H9 (cell line): ENCODE measurements at regions not wholly inside any gene's neighbourhood (a gene's known extent, or its start where the extent isn't known, plus 50 kb on each side); places are given as distances from the start of the nearest gene placed in this dataset.

Experiments used
- DNase-seq: peaks from one replicate; pipeline ENCODE4 v3.0.0-alpha.2; 2017
- H2AFZ ChIP-seq: one replicate; pipeline ENCODE4 v1.6.1; 2013; ENCODE audit warnings: mild to moderate bottlenecking, low read length, control low read depth, moderate library complexity
- H2AK5ac ChIP-seq: 2 replicates; pipeline ENCODE4 v1.6.1; 2013; ENCODE audit warnings: low read length, control low read depth, mixed read lengths; ENCODE audit not compliant: insufficient read length
- H2BK120ac ChIP-seq: one replicate; pipeline ENCODE4 v1.6.1; 2013; ENCODE audit warnings: low read depth, mild to moderate bottlenecking, low read length, control low read depth, inconsistent platforms; ENCODE audit not compliant: poor library complexity, severe bottlenecking
- H2BK12ac ChIP-seq: 2 replicates; pipeline ENCODE4 v1.6.1; 2013; ENCODE audit warnings: low read length, control low read depth, mixed read lengths, low read depth; ENCODE audit not compliant: insufficient read length
- H2BK15ac ChIP-seq: 2 replicates; pipeline ENCODE4 v1.6.1; 2013; ENCODE audit warnings: low read depth, low read length, control low read depth
- H2BK20ac ChIP-seq: one replicate; pipeline ENCODE4 v1.6.1; 2013; ENCODE audit warnings: low read depth, mild to moderate bottlenecking, low read length, control low read depth, inconsistent platforms; ENCODE audit not compliant: poor library complexity, severe bottlenecking
- H2BK5ac ChIP-seq: 2 replicates; pipeline ENCODE4 v1.6.1; 2013; ENCODE audit warnings: low read length, control low read depth, mixed read lengths; ENCODE audit not compliant: insufficient read length
- H3K14ac ChIP-seq: 2 replicates; pipeline ENCODE4 v1.6.1; 2013; ENCODE audit warnings: low read length, control low read depth; ENCODE audit not compliant: insufficient read depth
- H3K18ac ChIP-seq: 2 replicates; pipeline ENCODE4 v1.6.1; 2013; ENCODE audit warnings: low read depth, mild to moderate bottlenecking, mixed read lengths, low read length, control low read depth; ENCODE audit not compliant: insufficient read length
- H3K23ac ChIP-seq: 2 replicates; pipeline ENCODE4 v1.6.1; 2013; ENCODE audit warnings: low read length, control low read depth, mixed read lengths, low read depth; ENCODE audit not compliant: insufficient read length
- H3K23me2 ChIP-seq: 2 replicates; pipeline ENCODE4 v1.6.1; 2013; ENCODE audit warnings: low read depth, mild to moderate bottlenecking, mixed read lengths, low read length, control low read depth; ENCODE audit not compliant: insufficient read length, poor library complexity, severe bottlenecking
- H3K27ac ChIP-seq: 2 replicates; pipeline ENCODE4 v1.5.1; 2013; ENCODE audit warnings: low read length, control low read depth, mixed read lengths, low read depth; ENCODE audit not compliant: insufficient read length
- H3K27me3 ChIP-seq: 2 replicates; pipeline ENCODE4 v1.6.1; 2013; ENCODE audit warnings: low read length, control low read depth, inconsistent platforms; ENCODE audit not compliant: insufficient read depth
- H3K4ac ChIP-seq: 2 replicates; pipeline ENCODE4 v1.6.1; 2013; ENCODE audit warnings: low read depth, mild to moderate bottlenecking, control low read depth, inconsistent platforms, low read length, moderate library complexity
- H3K4me1 ChIP-seq: 2 replicates; pipeline ENCODE4 v1.6.1; 2013; ENCODE audit warnings: low read length, control low read depth, inconsistent platforms; ENCODE audit not compliant: insufficient read depth
- H3K4me2 ChIP-seq: 2 replicates; pipeline ENCODE4 v1.6.1; 2013; ENCODE audit warnings: low read length, control low read depth, mixed read lengths; ENCODE audit not compliant: insufficient read length, insufficient read depth
- H3K56ac ChIP-seq: 2 replicates; pipeline ENCODE4 v1.6.1; 2013; ENCODE audit warnings: low read depth, mild to moderate bottlenecking, mixed read lengths, low read length, control low read depth; ENCODE audit not compliant: insufficient read length
- H3K79me1 ChIP-seq: 2 replicates; pipeline ENCODE4 v1.6.1; 2013; ENCODE audit warnings: low read depth, mild to moderate bottlenecking, moderate library complexity, low read length, control low read depth, inconsistent platforms; ENCODE audit not compliant: insufficient read depth, poor library complexity, severe bottlenecking
- H3K79me2 ChIP-seq: 2 replicates; pipeline ENCODE4 v1.6.1; 2013; ENCODE audit warnings: low read length, control low read depth, inconsistent platforms; ENCODE audit not compliant: insufficient read depth
- H3K9ac ChIP-seq: 2 replicates; pipeline ENCODE4 v1.6.1; 2013; ENCODE audit warnings: low read length, control low read depth, mixed read lengths; ENCODE audit not compliant: insufficient read length; ENCODE audit errors: extremely low read depth
- H3K9me3 ChIP-seq: one replicate; pipeline ENCODE4 v1.6.1; 2013; ENCODE audit warnings: low read depth, low read length, inconsistent platforms; ENCODE audit not compliant: control insufficient read depth
- H3T11ph ChIP-seq: one replicate; pipeline ENCODE4 v1.6.1; 2013; ENCODE audit warnings: mild to moderate bottlenecking, low read length, control low read depth, inconsistent platforms
- H4K20me1 ChIP-seq: one replicate; pipeline ENCODE4 v1.6.1; 2013; ENCODE audit not compliant: control insufficient read depth, insufficient read length, insufficient read depth
- H4K5ac ChIP-seq: 2 replicates; pipeline ENCODE4 v1.6.1; 2013; ENCODE audit warnings: low read depth, mild to moderate bottlenecking, mixed read lengths, low read length, control low read depth; ENCODE audit not compliant: insufficient read length
- H4K8ac ChIP-seq: replicated peaks from 2 replicates; pipeline ENCODE4 v1.6.1; 2013; ENCODE audit warnings: low read length, control low read depth, mixed read lengths, low read depth; ENCODE audit not compliant: insufficient read length
- H4K91ac ChIP-seq: 2 replicates; pipeline ENCODE4 v1.6.1; 2013; ENCODE audit warnings: low read depth, mild to moderate bottlenecking, moderate library complexity, mixed read lengths, low read length, control low read depth; ENCODE audit not compliant: insufficient read length
- H3K27ac Mint-ChIP-seq, 3 experiments: 2 replicates in 2 of 3; 3 replicates in 1 of 3; pipeline ENCODE4 v1.8.0; 2020 to 2021; ENCODE audit warnings: mixed read lengths in 3 of 3, mild to moderate bottlenecking in 1 of 3, moderate library complexity in 1 of 3
- H3K27me3 Mint-ChIP-seq: 2 replicates; pipeline ENCODE4 v1.8.0; 2021; ENCODE audit warnings: low read depth, mild to moderate bottlenecking, moderate library complexity, mixed read lengths
- H3K36me3 Mint-ChIP-seq, 3 experiments: 2 replicates in 2 of 3; 3 replicates in 1 of 3; pipeline ENCODE4 v1.8.0; 2020 to 2021; ENCODE audit warnings: low read depth in 3 of 3, mixed read lengths in 3 of 3; ENCODE audit not compliant: insufficient read depth in 1 of 3
- H3K4me1 Mint-ChIP-seq, 2 experiments: 2 replicates each; pipeline ENCODE4 v1.8.0; 2020; ENCODE audit warnings: mixed read lengths in 2 of 2
- H3K4me3 Mint-ChIP-seq, 2 experiments: 2 replicates in 1 of 2; 3 replicates in 1 of 2; pipeline ENCODE4 v1.8.0; 2020 to 2021; ENCODE audit warnings: mild to moderate bottlenecking in 2 of 2, mixed read lengths in 2 of 2, moderate library complexity in 1 of 2
- H3K9me3 Mint-ChIP-seq, 2 experiments: 2 replicates in 1 of 2; 3 replicates in 1 of 2; pipeline ENCODE4 v1.8.0; 2020; ENCODE audit warnings: mild to moderate bottlenecking in 2 of 2, mixed read lengths in 2 of 2, moderate library complexity in 1 of 2
- WGBS: extraction: QIAGEN DNeasy Blood & Tissue Kit; methylation state at CpG from one replicate; pipeline ENCODE4 v1.1.7; 2013; ENCODE audit warnings: missing lambda C conversion rate, low lambda C conversion rate, mixed read lengths; ENCODE audit not compliant: insufficient read length; ENCODE audit errors: extremely low coverage; 5-methylcytosine and 5-hydroxymethylcytosine counted together
- TF ChIP-seq, protein P1 (sequence below): fragments of 200-600 bp; sonication (generic); conservative IDR thresholded peaks from 3 replicates; pipeline ENCODE4 v1.8.0; 2021; ENCODE audit warnings: antibody characterized with exemption, mild to moderate bottlenecking

DNA sequence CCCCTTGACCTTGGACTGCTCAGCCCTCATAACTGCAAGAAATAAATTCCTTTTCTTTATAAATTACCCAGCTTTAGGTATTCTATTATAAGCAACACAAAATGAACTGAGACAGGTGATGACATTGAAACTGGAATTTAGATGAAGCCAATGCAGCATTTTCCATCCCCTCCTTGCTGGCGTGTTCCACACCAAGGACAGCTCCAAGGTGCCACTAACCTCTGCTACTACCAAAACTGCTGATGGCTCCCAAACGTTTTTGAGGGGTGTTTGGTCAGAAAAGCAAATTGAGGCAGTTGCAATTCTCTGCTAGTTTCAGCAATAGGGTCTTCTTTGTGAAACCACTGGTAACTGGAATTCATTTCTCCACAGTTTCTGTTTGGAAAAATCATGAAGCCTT is 124.8 kb downstream of the DRD1 start:
- Histone ChIP-seq H2BK12ac (no peak overlapping the region), H3K14ac (no peak overlapping the region), H4K20me1 (no peaks in the 10 kb centered on the region), H3K27me3 (no peaks in the 10 kb centered on the region), H3K9me3 (no peaks in the 10 kb centered on the region), H3K9ac (no peak overlapping the region), H2BK15ac (no peak overlapping the region), H3K4me1 (no peaks in the 10 kb centered on the region), H4K8ac (no peak overlapping the region), H3K56ac (no peak overlapping the region), H2AK5ac (no peak overlapping the region), H2AFZ (no peak overlapping the region), H2BK20ac (no peak overlapping the region), H3K23me2 (no peaks in the 10 kb centered on the region), H3K4me2 (no peak overlapping the region), H2BK5ac (no peak overlapping the region), H3K79me1 (no peaks in the 10 kb centered on the region), H4K91ac (no peak overlapping the region), H3K23ac (no peak overlapping the region), H3K79me2 (no peaks in the 10 kb centered on the region), H3K18ac (no peak overlapping the region), H2BK120ac (no peak overlapping the region), H3T11ph (no peak overlapping the region), H4K5ac (no peak overlapping the region), H3K27ac (no peak overlapping the region), H3K4ac (no peak overlapping the region)
- Mint-ChIP-seq H3K4me3 (no peak overlapping the region), H3K4me1 (peaks cover 0 to 5% of the 10 kb centered on the region in 2 experiments; a peak in 2 of 4 replicates), H3K9me3 (no peaks in the 10 kb centered on the region), H3K27ac (no peak overlapping the region), H3K27me3 (peaks cover 9% of the 10 kb centered on the region), H3K36me3 (no peaks in the 10 kb centered on the region)
- DNase-seq, result no peak
- TF ChIP-seq, protein P1, sequence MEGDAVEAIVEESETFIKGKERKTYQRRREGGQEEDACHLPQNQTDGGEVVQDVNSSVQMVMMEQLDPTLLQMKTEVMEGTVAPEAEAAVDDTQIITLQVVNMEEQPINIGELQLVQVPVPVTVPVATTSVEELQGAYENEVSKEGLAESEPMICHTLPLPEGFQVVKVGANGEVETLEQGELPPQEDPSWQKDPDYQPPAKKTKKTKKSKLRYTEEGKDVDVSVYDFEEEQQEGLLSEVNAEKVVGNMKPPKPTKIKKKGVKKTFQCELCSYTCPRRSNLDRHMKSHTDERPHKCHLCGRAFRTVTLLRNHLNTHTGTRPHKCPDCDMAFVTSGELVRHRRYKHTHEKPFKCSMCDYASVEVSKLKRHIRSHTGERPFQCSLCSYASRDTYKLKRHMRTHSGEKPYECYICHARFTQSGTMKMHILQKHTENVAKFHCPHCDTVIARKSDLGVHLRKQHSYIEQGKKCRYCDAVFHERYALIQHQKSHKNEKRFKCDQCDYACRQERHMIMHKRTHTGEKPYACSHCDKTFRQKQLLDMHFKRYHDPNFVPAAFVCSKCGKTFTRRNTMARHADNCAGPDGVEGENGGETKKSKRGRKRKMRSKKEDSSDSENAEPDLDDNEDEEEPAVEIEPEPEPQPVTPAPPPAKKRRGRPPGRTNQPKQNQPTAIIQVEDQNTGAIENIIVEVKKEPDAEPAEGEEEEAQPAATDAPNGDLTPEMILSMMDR, result no peak
- WGBS, result no CpG with 5 or more reads among the region's 2 CpGs
